HG03457 (cell line): ENCODE measurements at regions not wholly inside any gene's neighbourhood (a gene's known extent, or its start where the extent isn't known, plus 50 kb on each side); places are given as distances from the start of the nearest gene placed in this dataset.

Source experiments
- ATAC-seq: cut with Tn5 transposase; IDR thresholded peaks from one replicate; pipeline ENCODE4 v1.9.1; 2021; ENCODE audit warnings: moderate number of reproducible peaks; ENCODE audit not compliant: unreplicated experiment

DNA sequence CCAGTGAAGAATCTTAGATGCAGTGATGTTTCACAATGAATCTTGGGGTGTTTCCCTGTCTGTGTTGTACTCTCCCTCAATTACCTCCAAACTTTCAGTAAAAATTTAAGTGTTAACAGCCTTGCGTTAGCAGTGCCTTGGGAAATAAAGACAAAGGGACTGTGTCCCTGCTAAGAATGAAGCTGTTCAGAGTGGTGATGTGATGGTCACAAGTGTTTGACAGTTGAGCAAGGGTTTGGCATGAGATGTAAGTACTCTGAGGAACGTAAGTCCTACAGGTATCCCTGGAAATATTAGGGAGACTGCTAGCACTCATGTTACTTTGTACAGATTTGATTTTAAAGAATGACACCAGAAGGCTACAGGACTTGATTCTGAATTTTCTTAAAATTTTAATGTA is 304.3 kb upstream of the DPH6 start:
- ATAC-seq, result no peak

- no peak for ATAC-seq
Observed at GRCh38 chr15:35851491-35851890, 305.5 kb upstream of the DPH6 start.

DNA sequence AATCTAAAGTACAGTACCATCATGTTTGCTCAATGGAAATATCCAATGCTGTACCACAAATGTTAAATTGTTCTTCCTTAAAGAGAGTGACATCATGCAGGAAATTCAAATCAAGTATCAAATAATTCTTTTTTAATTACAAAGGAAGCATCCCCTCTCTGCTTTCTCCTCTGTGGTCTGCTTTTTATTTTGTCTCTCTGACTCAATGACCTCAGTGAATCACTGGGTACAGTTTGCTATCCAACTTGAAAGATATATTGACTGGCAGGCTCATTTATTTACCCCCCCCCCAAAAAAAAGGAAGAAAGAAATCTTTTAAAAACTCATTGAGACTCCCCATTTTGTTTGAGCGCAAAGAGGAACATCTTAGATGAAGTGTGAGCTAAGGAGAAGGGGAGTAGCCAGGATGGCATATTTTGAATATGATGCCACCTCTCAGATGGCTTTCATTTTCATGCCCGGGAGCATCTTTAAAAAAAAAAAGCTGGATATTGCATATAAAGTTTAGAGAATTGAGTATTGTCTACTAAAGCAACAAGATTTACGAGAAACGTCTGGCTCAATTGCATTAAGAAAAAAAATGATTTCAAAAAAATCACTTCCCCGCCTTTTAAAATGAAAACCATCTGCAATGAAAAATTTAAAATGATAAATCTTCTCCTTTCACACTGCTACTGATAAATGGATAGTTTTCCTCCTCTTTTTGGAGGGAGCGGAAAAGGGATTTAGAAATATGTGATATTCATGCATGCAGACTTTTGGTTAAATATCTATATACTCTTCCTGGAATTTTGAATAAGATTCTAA is 307.1 kb upstream of the DPH6 start:
- no peak for ATAC-seq

- ATAC-seq, result no peak
Observed at GRCh38 chr15:35854316-35854715, 308.4 kb upstream of the DPH6 start.

GRCh38 chr15:35857567-35858226 is 311.7 kb upstream of the DPH6 start:
- ATAC-seq, result no peak

GRCh38 chr15:35858707-35859106 is 312.7 kb upstream of the DPH6 start:
- no peak for ATAC-seq

DNA sequence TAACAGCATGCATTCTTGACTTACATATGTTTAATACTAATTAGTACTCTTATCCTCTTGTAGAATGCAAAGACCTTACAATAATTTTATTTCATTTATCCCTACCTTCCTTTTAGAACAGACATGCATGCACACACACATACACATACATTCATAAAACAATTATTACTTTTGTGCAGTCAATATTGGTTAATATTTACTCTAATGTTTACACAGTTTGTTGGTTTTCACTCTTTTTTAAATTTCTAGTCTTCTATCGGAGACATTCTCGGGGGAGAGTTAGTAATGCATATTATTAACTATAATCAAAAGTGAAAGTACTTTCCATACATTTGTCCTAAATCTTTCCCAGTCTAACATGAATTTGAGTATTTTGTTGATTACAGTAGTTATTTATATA is 317.7 kb upstream of the DPH6 start:
- no peak for ATAC-seq

DNA sequence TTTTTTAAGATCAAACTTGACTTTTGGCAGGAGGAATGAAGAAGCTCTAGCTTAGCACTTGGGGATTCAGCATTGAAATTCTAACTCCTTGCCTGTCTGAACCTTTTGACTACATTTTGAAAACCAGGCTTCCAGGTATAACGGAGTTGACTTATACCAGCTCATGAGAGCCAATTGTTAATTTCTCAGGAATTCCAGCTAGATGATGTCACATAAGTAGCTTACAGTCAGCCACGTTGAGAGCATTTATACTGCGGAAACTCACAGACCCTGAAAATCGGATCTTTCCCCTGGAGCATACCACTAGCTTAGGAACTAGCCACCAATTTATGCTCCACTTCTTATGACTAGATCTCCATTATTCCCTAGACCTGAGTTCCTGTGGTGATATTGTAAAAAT is 321.4 kb upstream of the DPH6 start:
- ATAC-seq, result no peak

DNA sequence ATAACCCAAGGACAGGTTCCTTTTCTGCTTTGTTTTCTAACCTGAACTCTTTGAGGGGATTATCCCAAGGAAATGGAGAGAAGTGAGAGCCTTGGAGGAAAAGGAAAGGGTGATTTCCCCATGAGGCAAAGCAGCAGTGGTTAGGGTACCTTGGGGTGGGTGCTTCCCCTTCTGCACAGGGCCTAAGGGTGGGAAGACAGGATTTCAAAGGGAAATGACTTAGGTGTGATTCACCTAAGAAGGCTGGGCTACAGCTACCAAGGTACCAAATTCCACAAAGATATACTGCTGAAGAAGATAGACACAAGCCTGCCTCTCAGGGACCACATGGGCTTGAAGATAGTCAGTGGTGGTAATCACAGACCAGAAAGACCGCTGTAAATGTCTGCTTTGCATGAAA is 325.3 kb upstream of the DPH6 start:
- no peak for ATAC-seq

DNA sequence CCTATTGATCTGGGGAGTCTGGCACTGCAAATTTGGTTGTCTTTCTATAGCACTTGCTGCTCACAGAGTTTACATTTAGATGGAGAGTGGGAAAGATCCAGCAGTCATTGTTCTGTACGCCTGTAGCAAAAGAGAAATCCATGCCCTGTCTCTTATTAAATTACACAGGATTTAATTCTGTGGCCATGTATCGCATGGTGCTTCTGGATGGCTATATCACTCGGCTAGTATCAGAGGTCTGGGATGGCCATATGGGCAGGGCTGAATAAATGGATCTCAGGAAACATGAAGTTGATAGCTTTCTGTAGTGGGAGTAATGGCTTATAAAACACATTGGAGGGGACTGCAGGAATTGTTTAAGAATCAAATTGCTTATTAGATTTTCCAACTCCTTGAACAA is 325.8 kb upstream of the DPH6 start:
- no peak for ATAC-seq

GRCh38 chr15:35872577-35872976 is 326.6 kb upstream of the DPH6 start:
- ATAC-seq, result no peak

GRCh38 chr15:35874260-35874905 is 328.4 kb upstream of the DPH6 start:
- no peak for ATAC-seq

- ATAC-seq, result no peak
Observed at GRCh38 chr15:35876762-35877161, 330.8 kb upstream of the DPH6 start.

- no peak for ATAC-seq
Observed at GRCh38 chr15:35880896-35881295, 334.9 kb upstream of the DPH6 start.

DNA sequence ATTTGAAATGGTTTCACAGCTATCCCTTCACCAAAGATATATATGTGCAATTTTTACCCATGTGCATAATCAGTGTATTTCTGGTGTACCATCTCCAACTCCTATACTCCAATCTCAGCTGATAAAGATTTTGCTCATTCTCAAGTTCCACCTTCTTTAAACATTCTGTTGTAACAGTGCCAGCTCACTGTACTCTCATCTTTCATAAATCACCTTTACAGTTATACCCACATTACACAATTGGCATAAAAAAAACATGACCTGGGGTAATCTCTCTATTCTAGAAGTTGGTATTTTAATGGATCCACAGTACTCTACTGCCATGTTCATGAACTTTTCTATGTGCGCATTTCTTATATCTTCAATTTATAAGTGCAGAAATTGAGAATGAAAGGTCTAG is 339.9 kb upstream of the DPH6 start:
- ATAC-seq, result no peak

GRCh38 chr15:35886765-35887164 is 340.8 kb upstream of the DPH6 start:
- no peak for ATAC-seq

- no peak for ATAC-seq
Observed at GRCh38 chr15:35888815-35889214, 342.9 kb upstream of the DPH6 start.

- ATAC-seq, result no peak
Observed at GRCh38 chr15:35907511-35907910, 361.5 kb upstream of the DPH6 start.

GRCh38 chr15:35909414-35909813 is 363.4 kb upstream of the DPH6 start:
- no peak for ATAC-seq

DNA sequence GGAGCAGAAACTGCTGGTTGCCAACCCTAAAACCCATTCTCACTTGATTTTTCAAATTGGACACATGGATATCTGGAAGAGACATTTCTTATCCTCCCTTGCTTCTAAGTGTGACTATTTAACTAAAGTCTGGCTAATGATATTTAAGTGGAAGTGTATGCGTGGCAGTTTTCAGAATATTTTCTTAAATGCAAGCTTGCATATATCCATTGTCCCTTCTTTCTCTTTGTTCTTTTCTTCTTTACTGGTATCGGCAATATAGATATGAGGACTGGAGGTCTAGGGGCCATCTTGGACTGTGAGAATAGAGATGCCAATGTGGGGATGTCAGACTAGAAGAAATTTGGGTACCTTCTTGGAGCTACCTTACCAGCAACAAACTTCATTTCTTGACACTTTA is 364.3 kb upstream of the DPH6 start:
- no peak for ATAC-seq

DNA sequence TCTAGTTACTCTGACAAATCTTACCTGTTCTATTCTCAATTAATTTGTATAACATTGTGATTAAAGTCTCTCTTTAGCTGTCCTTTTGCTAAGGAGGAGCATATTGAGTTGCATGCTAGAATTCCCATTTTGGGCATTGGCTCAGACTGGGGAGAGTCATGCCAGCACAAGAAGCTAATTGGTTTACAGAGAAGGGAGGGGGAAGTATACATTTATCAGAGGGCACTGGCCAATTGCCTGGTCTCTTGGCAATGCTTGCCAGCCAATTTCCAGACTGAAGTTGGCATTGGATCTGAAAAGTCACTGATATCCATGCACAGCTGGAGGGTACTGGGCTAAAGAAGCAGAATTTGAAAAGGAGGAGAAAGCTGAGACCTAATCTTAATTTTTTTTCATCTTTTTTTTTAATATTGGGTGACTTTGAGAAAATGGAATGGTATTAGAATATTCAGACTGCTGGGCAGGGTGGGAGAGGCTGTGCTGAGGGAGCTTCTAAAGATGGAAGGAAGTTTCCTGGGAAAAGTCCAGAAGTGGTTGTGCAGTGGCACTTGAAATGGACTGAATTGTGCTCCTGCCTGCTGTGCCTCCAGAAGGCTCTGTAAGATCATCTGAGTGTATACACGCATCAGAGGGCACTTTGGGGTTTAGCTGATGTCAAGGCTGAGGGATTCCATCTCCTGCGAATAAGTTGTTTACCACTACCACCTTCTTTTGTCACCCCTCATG is 365.2 kb upstream of the DPH6 start:
- no peak for ATAC-seq

DNA sequence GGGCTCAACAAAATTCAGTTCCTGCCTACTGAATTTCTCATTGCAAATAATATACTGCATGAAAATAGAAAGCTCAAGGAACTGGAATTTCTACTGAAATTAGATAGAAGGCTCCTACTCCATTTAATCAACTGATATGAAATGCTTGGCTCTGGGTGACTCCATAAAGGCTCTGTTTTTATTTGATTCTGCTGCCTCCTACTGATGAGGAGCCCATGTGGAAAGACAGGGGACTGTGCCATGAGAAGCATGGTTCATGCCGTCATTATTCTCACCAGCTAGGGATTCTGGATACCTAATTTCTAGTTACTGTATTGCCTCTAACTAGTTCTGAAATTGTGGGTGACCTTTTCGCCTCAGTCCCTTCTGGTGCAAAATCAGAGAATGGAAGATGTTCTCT is 366.2 kb upstream of the DPH6 start:
- no peak for ATAC-seq
